Natural killer cell treated with Interleukin-12 subunit alpha and Interleukin-12 subunit beta and Interleukin-15 and Interleukin-18, amount 100 ng/mL, for 72 hours (primary cell): ENCODE measurements at regions not wholly inside any gene's neighbourhood (a gene's known extent, or its start where the extent isn't known, plus 50 kb on each side); places are given as distances from the start of the nearest gene placed in this dataset.
A peak's percentile ranks its signal among the peaks of the same experiment; 100 is the strongest.

ENCODE experiments used
- ATAC-seq, 2 donors: fragments of 150-1000 bp; cut with Tn5 transposase in 1 of 2; sonication (Bioruptor Pico), chemical (Tn5 transposase) in 1 of 2; 2 replicates each; pipeline ENCODE4 v1.10.0; 2021
- DNase-seq: peaks from one replicate; pipeline ENCODE4 v3.0.0; 2022; ENCODE audit warnings: low spot score
- H3K27ac Mint-ChIP-seq, 2 donors: 1 replicate in 1 of 2; 2 replicates in 1 of 2; pipeline ENCODE4 v1.8.0; 2022; ENCODE audit warnings: mixed read lengths in 2 of 2, mild to moderate bottlenecking in 1 of 2, moderate library complexity in 1 of 2
- H3K27me3 Mint-ChIP-seq, 2 donors: 1 replicate in 1 of 2; 2 replicates in 1 of 2; pipeline ENCODE4 v1.8.0; 2022; ENCODE audit warnings: mixed read lengths in 2 of 2
- H3K36me3 Mint-ChIP-seq: one replicate; pipeline ENCODE4 v1.8.0; 2022; ENCODE audit warnings: mixed read lengths
- H3K4me1 Mint-ChIP-seq, 2 donors: 1 replicate in 1 of 2; 2 replicates in 1 of 2; pipeline ENCODE4 v1.8.0; 2022; ENCODE audit warnings: low read depth in 2 of 2, mixed read lengths in 2 of 2, mild to moderate bottlenecking in 1 of 2
- H3K4me3 Mint-ChIP-seq: one replicate; pipeline ENCODE4 v1.8.0; 2022; ENCODE audit warnings: mixed read lengths
- H3K9me3 Mint-ChIP-seq: 2 replicates; pipeline ENCODE4 v1.8.0; 2022; ENCODE audit warnings: mixed read lengths

GRCh38 chr20:43863821-43864544 is 50.7 kb upstream of the TOX2 start:
- Mint-ChIP-seq H3K9me3 (no peaks in the 10 kb centered on the region), H3K4me1 (peaks cover 0 to 3% of the 10 kb centered on the region in 2 donors), H3K36me3 (no peaks in the 10 kb centered on the region), H3K27me3 (peaks cover 20 to 36% of the 10 kb centered on the region in 2 donors), H3K27ac (no peak overlapping the region), H3K4me3 (no peak overlapping the region)
- DNase-seq (no peak), ATAC-seq (no peak)

- no peak for ATAC-seq
- H3K27ac Mint-ChIP-seq, result no peak overlapping the region
These were observed 51.3 kb upstream of the TOX2 start for GRCh38 chr20:43863330-43863729.

GRCh38 chr20:43862438-43862837 is 52.2 kb upstream of the TOX2 start:
- Mint-ChIP-seq H3K27ac (peak overlapping the region in 1 of 2 donors; percentile 6), H3K27me3 (peaks cover 20 to 48% of the 10 kb centered on the region in 2 donors), H3K4me3 (no peak overlapping the region), H3K9me3 (no peaks in the 10 kb centered on the region), H3K4me1 (no peaks in the 10 kb centered on the region), H3K36me3 (no peaks in the 10 kb centered on the region)
- no peak for DNase-seq
- no peak for ATAC-seq

More at GRCh38 chr20:43863330-43863729, 51.3 kb upstream of the TOX2 start:
- Mint-ChIP-seq H3K4me1 (peaks cover 0 to 2% of the 10 kb centered on the region in 2 donors), H3K9me3 (no peaks in the 10 kb centered on the region), H3K27me3 (peaks cover 20 to 43% of the 10 kb centered on the region in 2 donors), H3K36me3 (no peaks in the 10 kb centered on the region), H3K4me3 (no peak overlapping the region)
- DNase-seq, result no peak

GRCh38 chr20:43859994-43860393 is 54.7 kb upstream of the TOX2 start:
- no peaks in the 10 kb centered on the region for H3K9me3 Mint-ChIP-seq
- no peak for DNase-seq
- no peaks in the 10 kb centered on the region for H3K36me3 Mint-ChIP-seq
- H3K27me3 Mint-ChIP-seq, result peaks cover 25 to 56% of the 10 kb centered on the region in 2 donors
- H3K4me3 Mint-ChIP-seq, result no peak overlapping the region
- H3K4me1 Mint-ChIP-seq, result no peaks in the 10 kb centered on the region
- no peak overlapping the region for H3K27ac Mint-ChIP-seq
- no peak for ATAC-seq

GRCh38 chr20:43857932-43858331 is 56.7 kb upstream of the TOX2 start:
- DNase-seq (no peak), ATAC-seq (no peak)
- Mint-ChIP-seq H3K27me3 (peaks cover 26 to 47% of the 10 kb centered on the region in 2 donors), H3K27ac (no peak overlapping the region), H3K36me3 (no peaks in the 10 kb centered on the region), H3K4me3 (no peak overlapping the region), H3K9me3 (no peaks in the 10 kb centered on the region), H3K4me1 (peaks cover 0 to 3% of the 10 kb centered on the region in 2 donors)

DNA sequence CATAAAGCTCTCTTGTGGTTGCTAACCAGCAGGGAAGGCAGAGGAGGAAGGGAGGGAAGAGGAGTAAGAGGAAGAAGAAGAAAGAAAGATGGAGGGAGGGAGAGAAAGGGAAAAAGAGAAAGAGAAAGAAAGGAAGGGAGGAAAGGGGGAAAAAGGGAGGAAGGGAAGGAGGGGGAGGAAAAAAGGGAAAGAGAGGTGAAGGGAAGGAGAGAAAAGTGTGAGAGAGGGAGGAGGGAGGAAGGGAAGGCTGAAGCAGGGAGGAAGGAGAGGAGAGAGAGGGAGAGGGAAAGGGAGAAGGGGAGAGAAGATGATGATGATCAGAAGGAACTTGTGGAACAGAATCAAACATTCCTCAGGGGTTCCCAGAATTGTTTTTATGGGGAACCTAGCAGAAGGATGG is 57.5 kb upstream of the TOX2 start:
- peaks cover 0 to 3% of the 10 kb centered on the region in 2 donors for H3K4me1 Mint-ChIP-seq
- H3K27me3 Mint-ChIP-seq, result peaks cover 24 to 40% of the 10 kb centered on the region in 2 donors
- no peak overlapping the region for H3K4me3 Mint-ChIP-seq
- H3K27ac Mint-ChIP-seq, result no peak overlapping the region
- no peaks in the 10 kb centered on the region for H3K36me3 Mint-ChIP-seq
- H3K9me3 Mint-ChIP-seq, result no peaks in the 10 kb centered on the region
- ATAC-seq (no peak), DNase-seq (no peak)

DNA sequence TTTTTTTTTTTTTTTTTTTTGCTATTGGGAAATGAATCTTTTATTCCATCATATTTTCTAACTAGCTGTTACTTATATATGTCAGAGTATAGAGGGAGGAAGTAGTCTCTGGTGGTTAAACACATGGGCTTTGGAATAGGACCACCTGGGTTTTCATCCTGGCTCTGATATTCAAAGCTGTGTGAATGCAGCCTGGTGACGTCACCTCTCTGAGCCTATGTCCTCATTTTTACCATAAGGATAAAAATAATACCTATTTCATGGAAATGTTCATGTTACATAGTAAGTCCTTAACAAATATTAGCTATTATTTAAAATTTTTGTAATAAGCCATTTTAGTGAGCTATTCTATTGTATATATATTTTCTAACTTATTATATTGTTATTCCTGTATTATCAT is 58.8 kb upstream of the TOX2 start:
- H3K4me1 Mint-ChIP-seq, result peaks cover 0 to 3% of the 10 kb centered on the region in 2 donors
- no peaks in the 10 kb centered on the region for H3K9me3 Mint-ChIP-seq
- no peak for DNase-seq
- H3K36me3 Mint-ChIP-seq, result no peaks in the 10 kb centered on the region
- H3K27me3 Mint-ChIP-seq, result peaks cover 20 to 32% of the 10 kb centered on the region in 2 donors
- H3K4me3 Mint-ChIP-seq, result no peak overlapping the region
- ATAC-seq, result no peak
- H3K27ac Mint-ChIP-seq, result no peak overlapping the region

DNA sequence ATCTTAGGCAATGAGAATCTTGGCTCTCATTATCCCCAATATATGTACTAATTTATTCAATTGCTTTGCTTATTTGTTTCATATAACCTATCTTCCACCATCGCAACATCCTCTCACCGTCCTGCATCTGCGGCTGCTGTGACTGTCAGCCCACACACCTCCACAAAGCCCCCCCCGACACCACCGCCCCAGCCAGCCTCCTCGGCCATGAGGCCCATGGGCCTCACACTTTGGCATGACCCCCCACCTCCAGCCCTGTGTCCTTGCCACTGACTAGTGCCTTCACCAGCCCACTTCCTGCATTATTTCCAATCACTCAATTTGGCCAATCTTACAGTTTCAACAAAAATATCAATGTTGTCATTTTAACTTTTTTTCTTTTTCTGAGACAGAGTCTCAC is 60.7 kb upstream of the TOX2 start:
- ATAC-seq, result no peak
- peak overlapping the region in 1 of 2 donors; percentile 16 for H3K27ac Mint-ChIP-seq
- peaks cover 0 to 3% of the 10 kb centered on the region in 2 donors for H3K4me1 Mint-ChIP-seq
- no peak for DNase-seq
- no peaks in the 10 kb centered on the region for H3K36me3 Mint-ChIP-seq
- no peaks in the 10 kb centered on the region for H3K9me3 Mint-ChIP-seq
- no peak overlapping the region for H3K4me3 Mint-ChIP-seq
- H3K27me3 Mint-ChIP-seq, result peaks cover 16 to 19% of the 10 kb centered on the region in 2 donors

GRCh38 chr20:43853174-43853803 is 61.4 kb upstream of the TOX2 start:
- Mint-ChIP-seq H3K9me3 (no peaks in the 10 kb centered on the region), H3K4me1 (peaks cover 0 to 3% of the 10 kb centered on the region in 2 donors), H3K27ac (peak overlapping the region in 1 of 2 donors; percentile 16), H3K4me3 (no peak overlapping the region), H3K36me3 (no peaks in the 10 kb centered on the region), H3K27me3 (peaks cover 13 to 16% of the 10 kb centered on the region in 2 donors)
- ATAC-seq, result no peak
- DNase-seq, result no peak

DNA sequence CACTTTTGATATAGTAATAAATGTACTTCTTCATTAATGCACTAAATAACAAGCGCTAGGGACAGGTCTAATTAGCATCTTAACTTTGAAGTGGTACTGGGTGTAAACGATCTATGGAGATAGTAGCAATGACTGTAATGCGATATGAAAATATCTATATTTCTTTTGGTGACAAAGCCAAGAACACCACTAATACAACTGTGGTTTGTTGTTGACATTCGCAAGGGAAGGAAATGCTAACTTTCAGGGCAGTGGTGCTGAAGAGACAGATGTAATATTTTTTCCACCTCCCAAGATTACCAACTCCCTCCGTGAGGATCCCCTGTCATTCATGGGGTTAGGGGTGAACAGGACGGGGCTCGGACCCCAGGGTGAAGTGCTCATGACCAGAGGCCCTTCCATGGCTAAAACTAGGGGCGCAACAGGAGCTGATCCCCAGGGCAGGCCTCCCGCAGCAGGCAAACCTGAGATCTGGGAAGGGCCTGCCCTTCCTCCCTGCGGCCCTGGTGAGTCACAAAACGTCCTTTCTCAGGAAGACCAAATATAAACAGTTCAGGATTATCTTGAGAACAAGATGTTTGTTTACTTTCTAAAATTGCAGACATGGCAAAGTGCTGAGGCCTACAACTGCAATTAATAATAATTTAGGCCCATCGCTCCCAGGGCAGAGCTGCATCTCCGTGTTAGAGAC is 65.0 kb upstream of the TOX2 start:
- H3K4me1 Mint-ChIP-seq, result peaks cover 13 to 22% of the 10 kb centered on the region in 2 donors
- H3K36me3 Mint-ChIP-seq, result no peaks in the 10 kb centered on the region
- H3K27me3 Mint-ChIP-seq, result peaks cover 27 to 28% of the 10 kb centered on the region in 2 donors
- no peak overlapping the region for H3K27ac Mint-ChIP-seq
- DNase-seq (no peak), ATAC-seq (no peak)
- H3K9me3 Mint-ChIP-seq, result no peaks in the 10 kb centered on the region
- H3K4me3 Mint-ChIP-seq, result no peak overlapping the region

DNA sequence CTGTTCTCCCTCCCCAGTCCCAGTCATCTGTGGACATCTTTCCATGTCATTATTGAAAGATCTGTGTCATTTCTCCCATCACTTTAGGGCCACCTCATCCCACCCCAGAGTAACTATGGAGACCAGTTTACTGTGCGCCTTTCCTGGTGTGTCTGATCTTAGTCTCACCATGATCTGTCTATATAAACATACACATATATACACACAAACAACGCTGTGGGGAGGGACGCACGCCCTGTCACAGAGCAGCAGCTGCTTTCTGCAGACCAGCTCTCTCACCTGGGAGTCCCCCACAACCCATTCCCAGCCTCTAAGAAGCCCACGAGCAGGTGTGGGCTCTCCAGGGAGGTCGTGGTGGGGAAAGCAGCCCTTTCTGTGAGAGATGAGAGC is 68.1 kb upstream of the TOX2 start:
- peaks cover 14 to 39% of the 10 kb centered on the region in 2 donors for H3K4me1 Mint-ChIP-seq
- no peak for ATAC-seq
- peaks cover 32 to 42% of the 10 kb centered on the region in 2 donors for H3K27me3 Mint-ChIP-seq
- peak overlapping the region in 1 of 2 donors; percentile 34 for H3K27ac Mint-ChIP-seq
- H3K4me3 Mint-ChIP-seq, result no peak overlapping the region
- H3K9me3 Mint-ChIP-seq, result no peaks in the 10 kb centered on the region
- no peak for DNase-seq
- H3K36me3 Mint-ChIP-seq, result no peaks in the 10 kb centered on the region

- peak overlapping the region; percentile 15 to 49 for H3K27ac Mint-ChIP-seq
- H3K9me3 Mint-ChIP-seq, result no peaks in the 10 kb centered on the region
- peaks cover 40 to 51% of the 10 kb centered on the region in 2 donors for H3K27me3 Mint-ChIP-seq
- H3K36me3 Mint-ChIP-seq, result no peaks in the 10 kb centered on the region
- no peak for DNase-seq
- H3K4me1 Mint-ChIP-seq, result peaks cover 25 to 51% of the 10 kb centered on the region in 2 donors
- peak overlapping the region; percentile 4 for H3K4me3 Mint-ChIP-seq
- peak in 1 of 2 donors; percentile 46 for ATAC-seq
These were observed 69.7 kb upstream of the TOX2 start for GRCh38 chr20:43844778-43845614.

- ATAC-seq (no peak), DNase-seq (no peak)
- Mint-ChIP-seq H3K27ac (peak overlapping the region; percentile 7 to 49), H3K27me3 (peaks cover 44 to 53% of the 10 kb centered on the region in 2 donors), H3K36me3 (no peaks in the 10 kb centered on the region), H3K4me3 (no peak overlapping the region), H3K9me3 (no peaks in the 10 kb centered on the region), H3K4me1 (peaks cover 32 to 60% of the 10 kb centered on the region in 2 donors)
These were observed 70.5 kb upstream of the TOX2 start for GRCh38 chr20:43843965-43844660.
